ENCODE measurements at regions not wholly inside any gene's neighbourhood (a gene's known extent, or its start where the extent isn't known, plus 50 kb on each side); places are given as distances from the start of the nearest gene placed in this dataset.

- ATAC-seq, result no peak
- no peaks in the 10 kb centered on the region for H3K9me3 ChIP-seq
- H3K4me3 ChIP-seq, result no peak overlapping the region
- intact Hi-C loops (cut with DNase I), result no loop called here
- no peak for DNase-seq
- H3K36me3 ChIP-seq, result no peaks in the 10 kb centered on the region
- no peak for TF ChIP-seq CTCF (IDR thresholded peaks at IDR 0.05)
- no peaks in the 10 kb centered on the region for H3K27me3 ChIP-seq
- H3K27ac ChIP-seq, result no peak overlapping the region
- H3K4me1 ChIP-seq, result no peaks in the 10 kb centered on the region
These were observed 140.1 kb upstream of the CFAP20DC start for GRCh38 chr3:59189939-59190338.

GRCh38 chr3:59189526-59189925 lies 139.7 kb upstream of the CFAP20DC start:
- H3K27me3 ChIP-seq, result no peaks in the 10 kb centered on the region
- no peaks in the 10 kb centered on the region for H3K4me1 ChIP-seq
- DNase-seq, result no peak
- H3K4me3 ChIP-seq, result no peak overlapping the region
- no peaks in the 10 kb centered on the region for H3K36me3 ChIP-seq
- no peaks in the 10 kb centered on the region for H3K9me3 ChIP-seq
- ATAC-seq, result no peak
- no peak overlapping the region for H3K27ac ChIP-seq
- intact Hi-C loops (cut with DNase I), result no loop called here
- TF ChIP-seq CTCF (IDR thresholded peaks at IDR 0.05), result no peak

- Histone ChIP-seq H3K27ac (no peak overlapping the region), H3K9me3 (no peaks in the 10 kb centered on the region), H3K27me3 (no peaks in the 10 kb centered on the region), H3K4me1 (no peaks in the 10 kb centered on the region), H3K36me3 (no peaks in the 10 kb centered on the region), H3K4me3 (no peak overlapping the region)
- intact Hi-C loops (cut with DNase I), result no loop called here
- ATAC-seq, result no peak
- no peak for TF ChIP-seq CTCF (IDR thresholded peaks at IDR 0.05)
- no peak for DNase-seq
These were observed 136.9 kb upstream of the CFAP20DC start for GRCh38 chr3:59186725-59187124.

GRCh38 chr3:59185591-59186369 lies 136.0 kb upstream of the CFAP20DC start:
- H3K27me3 ChIP-seq, result no peaks in the 10 kb centered on the region
- no peaks in the 10 kb centered on the region for H3K4me1 ChIP-seq
- H3K36me3 ChIP-seq, result no peaks in the 10 kb centered on the region
- H3K9me3 ChIP-seq, result no peaks in the 10 kb centered on the region
- no peak for TF ChIP-seq CTCF (IDR thresholded peaks at IDR 0.05)
- H3K27ac ChIP-seq, result no peak overlapping the region
- intact Hi-C loops (cut with DNase I), result no loop called here
- ATAC-seq (no peak), DNase-seq (peak in 2 of 4 donors; percentile 54 to 56)
- no peak overlapping the region for H3K4me3 ChIP-seq

GRCh38 chr3:59180006-59180405 lies 130.2 kb upstream of the CFAP20DC start:
- Histone ChIP-seq H3K9me3 (no peaks in the 10 kb centered on the region), H3K36me3 (no peaks in the 10 kb centered on the region), H3K27ac (no peak overlapping the region), H3K4me1 (no peaks in the 10 kb centered on the region), H3K27me3 (no peaks in the 10 kb centered on the region), H3K4me3 (no peak overlapping the region)
- no peak for TF ChIP-seq CTCF (IDR thresholded peaks at IDR 0.05)
- DNase-seq, result no peak
- no peak for ATAC-seq
- intact Hi-C loops (cut with DNase I), result no loop called here
